HG03159 (cell line): ENCODE measurements at regions not wholly inside any gene's neighbourhood (a gene's known extent, or its start where the extent isn't known, plus 50 kb on each side); places are given as distances from the start of the nearest gene placed in this dataset.
A peak's percentile ranks its signal among the peaks of the same experiment; 100 is the strongest.
"Not testable (repeated sequence)": the region's sequence is repeated elsewhere in the genome, so short reads cannot be mapped to it uniquely, and the experiment has no call there.

Source experiments
- ATAC-seq: cut with Tn5 transposase; IDR thresholded peaks from one replicate; pipeline ENCODE4 v1.9.1; 2021; ENCODE audit warnings: mild to moderate bottlenecking, moderate library complexity; ENCODE audit not compliant: unreplicated experiment

DNA sequence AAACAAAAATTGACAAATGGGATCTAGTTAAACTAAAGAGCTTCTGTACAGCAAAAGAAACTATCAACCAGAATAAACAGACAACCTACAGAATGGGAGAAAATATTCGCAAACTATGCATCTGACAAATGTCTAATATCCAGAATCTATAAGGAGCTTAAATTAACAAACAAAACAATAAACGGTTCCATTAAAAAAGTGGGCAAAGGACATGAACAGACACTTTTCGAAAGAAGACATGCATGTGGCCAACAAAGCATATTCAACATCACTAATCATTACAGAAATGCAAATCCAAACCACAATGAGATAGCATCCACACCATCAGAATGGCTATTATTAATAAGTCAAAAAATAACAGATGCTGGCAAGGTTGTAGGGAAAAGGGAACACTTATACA lies 50.5 kb upstream of the MED13L start:
- not testable (repeated sequence) for ATAC-seq

GRCh38 chr12:116331876-116332275 lies 54.4 kb upstream of the MED13L start:
- ATAC-seq, result no peak

DNA sequence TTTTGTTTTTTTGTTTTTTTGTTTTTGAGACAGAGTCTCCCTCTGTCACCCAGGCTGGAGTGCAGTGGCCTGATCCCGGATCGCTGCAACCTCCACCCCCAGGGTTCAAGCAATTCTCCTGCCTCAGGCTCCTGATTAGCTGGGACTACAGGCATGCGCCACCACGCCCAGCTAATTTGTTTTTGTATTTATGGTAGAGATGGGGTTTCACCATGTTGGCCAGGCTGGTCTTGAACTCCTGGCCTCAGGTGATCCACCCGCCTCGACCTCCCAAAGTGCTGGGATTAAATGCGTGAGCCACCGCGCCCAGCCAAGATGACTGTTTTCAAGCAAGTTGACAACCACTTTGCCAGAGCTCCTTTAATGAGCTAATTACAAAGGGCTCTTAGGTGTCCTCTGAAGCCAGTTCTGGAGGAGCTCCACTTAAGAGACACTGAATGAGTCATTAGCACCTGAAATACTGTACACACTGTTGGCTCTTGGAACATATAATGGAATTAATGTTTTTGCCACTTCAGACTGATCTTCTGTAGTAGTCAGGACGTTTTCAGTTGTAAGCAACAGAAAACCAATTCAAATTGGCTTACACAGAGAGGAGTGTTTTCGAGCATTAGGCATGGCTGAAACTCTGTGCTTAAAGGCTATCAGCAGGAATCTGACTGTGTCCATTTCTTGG lies 55.4 kb upstream of the MED13L start:
- no peak for ATAC-seq

- ATAC-seq, result no peak
These were observed 55.9 kb upstream of the MED13L start for GRCh38 chr12:116333402-116333801.

- peak; percentile 83 for ATAC-seq
These were observed 59.1 kb upstream of the MED13L start for GRCh38 chr12:116336542-116337065.

GRCh38 chr12:116337312-116337711 lies 59.8 kb upstream of the MED13L start:
- no peak for ATAC-seq

DNA sequence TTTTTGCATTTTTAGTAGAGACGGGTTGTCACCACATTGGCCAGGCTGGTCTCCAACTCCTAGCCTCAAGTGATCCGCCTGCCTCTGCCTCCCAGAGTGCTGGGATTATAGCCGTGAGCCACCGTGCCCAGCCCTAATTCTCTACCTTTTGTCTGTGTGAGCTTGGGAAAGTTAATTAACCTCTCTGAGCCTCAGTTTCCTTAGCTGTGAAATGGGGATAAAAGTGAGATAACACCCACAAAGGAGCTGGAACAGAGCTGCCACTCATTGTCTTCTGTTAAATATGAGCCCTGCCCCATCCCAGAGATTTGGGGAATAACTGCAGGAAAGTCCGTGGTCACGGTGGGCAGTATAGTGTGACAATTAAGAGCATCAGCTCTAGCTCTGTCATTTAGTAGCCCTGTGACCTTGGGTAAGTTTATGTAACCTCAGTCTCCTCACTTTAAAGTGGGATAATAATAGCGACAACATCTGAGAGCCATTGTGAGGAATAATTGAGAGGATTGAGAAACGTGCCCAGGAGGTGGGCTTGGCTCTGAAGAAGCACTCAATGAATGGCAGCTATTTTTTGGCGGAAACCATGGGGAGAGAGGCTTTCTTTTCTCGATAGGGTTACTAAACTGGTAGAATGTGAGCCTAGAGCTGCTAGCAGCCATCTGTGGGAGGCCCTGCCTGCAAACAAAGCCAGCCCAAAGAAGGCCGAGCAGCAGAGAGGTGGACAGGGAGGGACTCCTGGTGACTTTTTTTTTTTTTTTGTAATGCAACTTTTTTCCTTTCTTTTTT lies 60.8 kb upstream of the MED13L start:
- no peak for ATAC-seq

GRCh38 chr12:116339062-116339461 lies 61.6 kb upstream of the MED13L start:
- ATAC-seq, result no peak

- no peak for ATAC-seq
These were observed 62.4 kb upstream of the MED13L start for GRCh38 chr12:116339800-116340371.

DNA sequence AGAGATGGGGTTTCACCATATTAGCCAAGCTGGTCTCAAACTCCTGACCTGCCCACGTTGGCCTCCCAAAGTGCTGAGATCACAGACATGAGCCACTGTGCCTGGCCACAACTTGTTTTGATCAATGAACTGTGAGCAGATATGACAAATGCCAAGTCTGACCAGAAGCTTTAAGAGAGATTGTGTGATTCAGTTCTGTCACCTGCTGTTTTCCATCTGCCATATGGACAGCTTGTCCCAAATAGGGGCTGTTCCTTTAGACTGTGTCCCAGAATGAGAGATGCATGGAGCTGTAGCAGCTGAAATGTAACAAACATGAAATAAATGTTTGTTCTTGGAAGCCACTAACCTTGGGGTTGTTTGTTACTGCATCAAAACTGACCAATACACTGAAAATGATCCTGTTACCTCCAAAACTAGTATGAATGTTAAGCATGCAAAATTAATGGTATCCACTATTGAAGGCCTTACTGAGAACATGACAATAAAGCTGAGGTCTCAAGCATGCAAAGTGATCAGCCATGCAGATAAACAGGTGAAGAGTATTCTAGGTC lies 65.9 kb upstream of the MED13L start:
- no peak for ATAC-seq

DNA sequence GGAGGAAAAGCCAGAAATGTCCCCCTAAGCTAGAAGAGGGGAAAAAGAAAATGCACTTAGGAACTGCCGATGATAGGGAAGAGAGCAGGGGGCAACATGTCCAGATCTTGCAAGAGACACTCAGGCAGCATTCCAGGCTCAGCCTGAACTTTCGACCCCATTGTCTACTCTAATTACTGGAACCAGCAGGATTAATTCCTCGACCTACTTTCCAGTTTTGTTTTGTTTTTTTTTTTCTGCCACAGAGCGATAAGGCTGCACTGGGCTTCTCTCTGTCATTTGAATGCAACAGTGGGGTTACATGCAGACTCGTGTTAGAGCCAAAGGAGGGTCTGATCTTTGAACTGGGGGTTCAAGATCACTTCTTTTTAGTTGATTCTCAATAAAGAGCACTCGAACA lies 68.7 kb upstream of the MED13L start:
- no peak for ATAC-seq

DNA sequence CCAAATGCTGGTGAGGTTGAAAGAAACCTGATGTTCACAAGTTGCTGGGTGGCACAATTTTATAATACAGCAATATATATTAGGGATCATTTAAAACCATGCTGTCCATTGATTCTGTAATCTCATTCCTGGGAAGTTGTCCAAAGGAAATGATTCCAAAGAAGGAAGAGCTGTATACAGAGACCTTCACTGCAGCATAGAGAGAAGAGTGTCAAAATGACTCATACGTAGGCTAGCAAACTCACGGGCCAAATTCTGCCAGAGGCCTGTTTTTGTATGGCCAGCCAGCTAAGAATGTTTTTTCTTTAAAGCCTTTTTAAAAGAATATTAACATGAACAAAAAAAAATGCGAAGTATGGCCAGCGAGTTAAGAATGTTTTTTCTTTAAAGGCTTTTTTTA lies 69.2 kb upstream of the MED13L start:
- ATAC-seq, result no peak

DNA sequence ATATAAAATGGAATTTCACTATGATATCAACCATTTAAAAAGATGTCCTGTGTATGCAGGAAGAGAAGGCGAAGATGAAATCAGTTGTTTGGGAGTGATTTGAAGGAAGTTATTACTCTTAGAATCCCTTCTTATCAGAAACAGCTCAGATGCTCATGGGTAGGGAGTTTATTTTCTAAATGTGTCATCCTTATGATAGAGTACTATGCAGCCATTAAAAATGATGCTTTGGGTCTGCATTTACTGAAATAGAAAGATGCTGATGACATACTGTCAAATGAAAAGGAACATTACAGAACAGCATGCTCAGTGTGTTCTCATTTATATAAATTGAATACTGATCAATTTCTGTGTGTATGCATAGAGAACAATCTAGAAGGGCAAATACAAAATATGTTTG lies 69.8 kb upstream of the MED13L start:
- ATAC-seq, result no peak

- ATAC-seq, result no peak
These were observed 74.9 kb upstream of the MED13L start for GRCh38 chr12:116352315-116352835.

- ATAC-seq, result no peak
These were observed 76.5 kb upstream of the MED13L start for GRCh38 chr12:116353958-116354357.

DNA sequence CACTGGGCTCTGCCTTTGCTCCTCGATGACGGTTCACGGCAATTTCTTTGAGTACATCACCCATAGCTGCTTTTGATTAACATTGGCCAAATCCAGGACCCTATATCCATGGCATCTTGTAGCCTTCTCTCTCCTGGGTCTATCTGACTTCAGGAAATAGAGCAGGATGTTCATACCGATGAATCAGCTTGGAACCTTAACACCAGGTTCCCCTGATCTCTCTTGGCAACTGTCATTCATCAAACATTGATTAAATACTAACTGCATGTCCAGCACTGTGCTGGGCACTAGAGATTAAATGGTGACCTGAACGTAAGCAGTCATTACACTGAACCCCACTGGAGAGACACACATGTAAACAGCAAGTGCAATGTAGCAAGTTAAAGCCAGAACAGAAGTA lies 77.0 kb upstream of the MED13L start:
- ATAC-seq, result no peak

- ATAC-seq, result no peak
These were observed 77.7 kb upstream of the MED13L start for GRCh38 chr12:116354950-116355783.

GRCh38 chr12:116358536-116358892 lies 81.0 kb upstream of the MED13L start:
- no peak for ATAC-seq

DNA sequence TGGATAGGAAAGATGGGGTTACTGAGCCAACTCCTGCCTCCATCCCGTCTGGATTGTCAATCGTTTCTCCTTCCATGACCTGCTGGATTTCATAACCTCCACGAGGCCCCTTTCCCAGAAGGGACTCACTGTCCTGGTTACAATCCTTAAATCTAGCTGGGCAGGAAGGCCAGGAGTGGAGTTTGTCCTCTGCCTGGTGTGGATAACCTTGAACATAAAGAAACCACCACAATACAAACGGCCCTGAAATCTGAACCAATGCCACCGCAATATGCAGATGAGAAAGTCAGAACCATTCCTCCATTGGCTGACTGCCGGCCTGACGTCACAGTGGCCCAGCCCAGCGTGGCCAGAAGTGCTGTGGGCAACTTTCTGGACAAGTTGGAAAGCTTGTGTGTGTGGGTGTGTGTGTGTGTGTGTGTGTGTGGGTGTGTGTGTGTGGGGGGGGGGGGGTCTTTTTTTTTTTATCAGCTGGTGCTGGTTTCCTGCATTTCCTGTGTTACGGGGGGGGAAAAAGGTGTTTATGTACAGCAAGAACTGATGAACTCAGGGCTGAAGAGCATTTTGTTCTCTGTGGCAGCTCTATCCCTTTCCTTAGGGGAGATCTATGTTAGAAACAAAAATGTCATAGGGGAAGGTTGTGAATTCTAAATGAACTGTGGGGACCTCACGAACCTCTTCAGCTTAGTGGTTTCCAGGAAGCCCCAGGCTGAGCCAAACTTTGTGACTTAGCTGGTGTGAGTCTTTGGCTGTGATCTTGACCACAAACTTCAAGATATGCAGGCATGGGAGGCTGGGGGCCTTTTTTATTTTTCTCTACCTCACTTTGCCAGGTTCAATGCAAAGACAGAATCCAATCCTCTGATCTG lies 81.6 kb upstream of the MED13L start:
- ATAC-seq, result no peak
